ENCODE measurements at regions not wholly inside any gene's neighbourhood (a gene's known extent, or its start where the extent isn't known, plus 50 kb on each side); places are given as distances from the start of the nearest gene placed in this dataset.

GRCh38 chr5:74161170-74161569 lies 479.4 kb downstream of the ENC1 start:
- TF ChIP-seq EZH2 (IDR thresholded peaks at IDR 0.05; ENCODE audit: borderline replicate concordance, low read depth, low read length, poor library complexity, severe bottlenecking): no peak
- TF ChIP-seq, protein P1, sequence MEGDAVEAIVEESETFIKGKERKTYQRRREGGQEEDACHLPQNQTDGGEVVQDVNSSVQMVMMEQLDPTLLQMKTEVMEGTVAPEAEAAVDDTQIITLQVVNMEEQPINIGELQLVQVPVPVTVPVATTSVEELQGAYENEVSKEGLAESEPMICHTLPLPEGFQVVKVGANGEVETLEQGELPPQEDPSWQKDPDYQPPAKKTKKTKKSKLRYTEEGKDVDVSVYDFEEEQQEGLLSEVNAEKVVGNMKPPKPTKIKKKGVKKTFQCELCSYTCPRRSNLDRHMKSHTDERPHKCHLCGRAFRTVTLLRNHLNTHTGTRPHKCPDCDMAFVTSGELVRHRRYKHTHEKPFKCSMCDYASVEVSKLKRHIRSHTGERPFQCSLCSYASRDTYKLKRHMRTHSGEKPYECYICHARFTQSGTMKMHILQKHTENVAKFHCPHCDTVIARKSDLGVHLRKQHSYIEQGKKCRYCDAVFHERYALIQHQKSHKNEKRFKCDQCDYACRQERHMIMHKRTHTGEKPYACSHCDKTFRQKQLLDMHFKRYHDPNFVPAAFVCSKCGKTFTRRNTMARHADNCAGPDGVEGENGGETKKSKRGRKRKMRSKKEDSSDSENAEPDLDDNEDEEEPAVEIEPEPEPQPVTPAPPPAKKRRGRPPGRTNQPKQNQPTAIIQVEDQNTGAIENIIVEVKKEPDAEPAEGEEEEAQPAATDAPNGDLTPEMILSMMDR (conservative IDR thresholded peaks at IDR 0.05; ENCODE audit: low read depth, low read length): no peak
